ENCODE measurements at regions not wholly inside any gene's neighbourhood (a gene's known extent, or its start where the extent isn't known, plus 50 kb on each side); places are given as distances from the start of the nearest gene placed in this dataset.

DNA sequence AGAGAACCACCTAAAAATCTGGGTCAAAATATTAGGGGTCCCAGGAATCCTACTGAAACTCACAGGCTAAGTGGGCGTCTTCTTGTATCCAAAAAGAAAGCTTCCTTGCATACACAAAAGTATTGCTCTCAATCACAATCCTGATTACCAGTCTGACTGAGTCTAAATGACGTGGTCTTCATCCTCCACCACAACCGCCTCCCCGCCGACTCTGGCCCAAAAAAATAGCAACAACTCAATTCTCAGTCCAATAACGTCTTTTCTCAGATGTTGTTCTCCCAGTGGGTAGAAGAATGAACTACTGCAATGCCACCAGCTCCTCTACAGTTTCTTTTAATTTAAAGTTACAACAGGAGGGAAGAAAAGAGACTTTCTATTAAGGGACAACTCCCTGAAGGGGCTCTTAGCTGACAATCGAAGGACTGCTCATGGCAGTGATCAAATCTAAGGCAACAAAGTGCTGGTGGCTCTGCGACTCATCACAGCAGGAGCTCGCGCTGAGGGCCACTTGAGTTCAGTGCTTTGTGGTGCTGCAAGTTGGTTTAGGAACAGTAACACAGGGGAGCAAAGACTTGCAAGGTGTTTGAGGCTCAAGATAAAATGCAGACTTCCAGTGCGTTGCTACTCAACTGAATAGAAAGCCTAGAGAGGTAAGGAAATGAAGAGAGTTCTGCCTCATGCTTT, 394.1 kb downstream of the BCAT1 start:
- Mint-ChIP-seq H3K36me3 (ENCODE audit: insufficient read depth, unreplicated experiment) (no peaks in the 10 kb centered on the region), H3K27ac (ENCODE audit: unreplicated experiment) (no peak overlapping the region), H3K4me1 (ENCODE audit: low read depth, unreplicated experiment) (no peaks in the 10 kb centered on the region), H3K9me3 (ENCODE audit: low read depth, unreplicated experiment) (no peaks in the 10 kb centered on the region), H3K27me3 (ENCODE audit: unreplicated experiment) (peaks cover 38% of the 10 kb centered on the region), H3K4me3 (ENCODE audit: low read depth, unreplicated experiment) (no peak overlapping the region)
- CTCF ChIA-PET, result no interaction called here
- TF ChIP-seq, protein P1, sequence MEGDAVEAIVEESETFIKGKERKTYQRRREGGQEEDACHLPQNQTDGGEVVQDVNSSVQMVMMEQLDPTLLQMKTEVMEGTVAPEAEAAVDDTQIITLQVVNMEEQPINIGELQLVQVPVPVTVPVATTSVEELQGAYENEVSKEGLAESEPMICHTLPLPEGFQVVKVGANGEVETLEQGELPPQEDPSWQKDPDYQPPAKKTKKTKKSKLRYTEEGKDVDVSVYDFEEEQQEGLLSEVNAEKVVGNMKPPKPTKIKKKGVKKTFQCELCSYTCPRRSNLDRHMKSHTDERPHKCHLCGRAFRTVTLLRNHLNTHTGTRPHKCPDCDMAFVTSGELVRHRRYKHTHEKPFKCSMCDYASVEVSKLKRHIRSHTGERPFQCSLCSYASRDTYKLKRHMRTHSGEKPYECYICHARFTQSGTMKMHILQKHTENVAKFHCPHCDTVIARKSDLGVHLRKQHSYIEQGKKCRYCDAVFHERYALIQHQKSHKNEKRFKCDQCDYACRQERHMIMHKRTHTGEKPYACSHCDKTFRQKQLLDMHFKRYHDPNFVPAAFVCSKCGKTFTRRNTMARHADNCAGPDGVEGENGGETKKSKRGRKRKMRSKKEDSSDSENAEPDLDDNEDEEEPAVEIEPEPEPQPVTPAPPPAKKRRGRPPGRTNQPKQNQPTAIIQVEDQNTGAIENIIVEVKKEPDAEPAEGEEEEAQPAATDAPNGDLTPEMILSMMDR (IDR thresholded peaks at IDR 0.05; ENCODE audit: unreplicated experiment), result no peak
- no peak for DNase-seq
- no TSS peak for BruUV-seq (replicated peaks)
- intact Hi-C loops (cut with micrococcal nuclease; ENCODE audit: unreplicated experiment), result no loop called here

DNA sequence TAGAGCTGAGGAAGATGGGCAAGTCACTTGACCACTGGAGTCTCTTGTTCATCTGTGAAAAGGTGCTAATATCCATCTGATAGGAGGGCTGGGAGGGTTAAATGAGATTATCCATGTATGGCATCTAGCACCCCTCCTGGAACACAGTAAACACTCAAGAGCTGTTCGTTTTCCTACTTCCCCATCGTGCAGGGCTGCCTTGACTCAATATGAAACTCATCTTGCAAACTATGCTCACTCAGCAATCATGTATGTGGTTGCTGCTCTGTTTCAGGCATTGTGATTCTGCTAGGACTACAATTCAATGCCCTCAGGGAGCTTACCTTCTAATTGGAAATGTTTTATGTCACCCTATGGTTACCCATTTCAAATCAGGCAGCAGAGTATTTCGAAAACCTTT, 395.6 kb downstream of the BCAT1 start:
- H3K4me1 Mint-ChIP-seq (ENCODE audit: low read depth, unreplicated experiment), result no peaks in the 10 kb centered on the region
- TF ChIP-seq, protein P1 (IDR thresholded peaks at IDR 0.05; ENCODE audit: unreplicated experiment), result no peak
- H3K9me3 Mint-ChIP-seq (ENCODE audit: low read depth, unreplicated experiment), result no peaks in the 10 kb centered on the region
- CTCF ChIA-PET, result no interaction called here
- BruUV-seq (replicated peaks), result no TSS peak
- H3K27ac Mint-ChIP-seq (ENCODE audit: unreplicated experiment), result no peak overlapping the region
- H3K27me3 Mint-ChIP-seq (ENCODE audit: unreplicated experiment), result peaks cover 36% of the 10 kb centered on the region
- H3K4me3 Mint-ChIP-seq (ENCODE audit: low read depth, unreplicated experiment), result no peak overlapping the region
- DNase-seq, result no peak
- no peaks in the 10 kb centered on the region for H3K36me3 Mint-ChIP-seq (ENCODE audit: insufficient read depth, unreplicated experiment)
- intact Hi-C loops (cut with micrococcal nuclease; ENCODE audit: unreplicated experiment), result no loop called here

DNA sequence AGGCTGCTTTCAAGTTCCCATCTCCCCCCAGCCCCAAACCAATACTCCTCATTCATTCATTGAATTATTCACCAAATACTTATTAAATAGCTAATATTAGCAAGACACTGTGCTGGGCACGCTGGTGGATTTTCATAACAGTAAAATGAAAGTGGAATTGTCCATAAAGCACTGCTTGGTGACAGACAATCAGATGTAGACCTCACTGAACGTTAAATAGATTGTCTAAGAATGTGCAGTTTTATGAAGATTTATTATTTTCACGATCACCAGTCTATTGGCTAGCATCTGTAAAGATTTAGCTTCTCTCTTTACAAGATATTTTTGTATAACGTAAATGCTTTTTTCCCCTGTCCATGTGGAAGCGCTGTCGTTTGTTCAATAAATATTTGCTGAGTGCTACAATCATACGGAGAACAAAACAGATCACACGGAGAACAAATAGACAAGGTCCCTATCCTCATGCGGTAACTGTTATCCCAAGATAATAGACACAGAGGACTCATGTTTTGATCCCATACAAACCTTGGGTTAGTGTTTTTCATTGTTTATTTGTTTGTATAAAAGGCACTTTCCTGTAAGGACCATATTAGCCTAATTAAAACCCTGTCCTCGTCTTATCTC, 397.6 kb downstream of the BCAT1 start:
- H3K4me1 Mint-ChIP-seq (ENCODE audit: low read depth, unreplicated experiment), result no peaks in the 10 kb centered on the region
- H3K27ac Mint-ChIP-seq (ENCODE audit: unreplicated experiment), result no peak overlapping the region
- no peak overlapping the region for H3K4me3 Mint-ChIP-seq (ENCODE audit: low read depth, unreplicated experiment)
- H3K9me3 Mint-ChIP-seq (ENCODE audit: low read depth, unreplicated experiment), result peaks cover 2% of the 10 kb centered on the region
- no peak for DNase-seq
- TF ChIP-seq, protein P1 (IDR thresholded peaks at IDR 0.05; ENCODE audit: unreplicated experiment), result no peak
- BruUV-seq (replicated peaks), result no TSS peak
- H3K27me3 Mint-ChIP-seq (ENCODE audit: unreplicated experiment), result peaks cover 29% of the 10 kb centered on the region
- intact Hi-C loops (cut with micrococcal nuclease; ENCODE audit: unreplicated experiment), result no loop called here
- H3K36me3 Mint-ChIP-seq (ENCODE audit: insufficient read depth, unreplicated experiment), result no peaks in the 10 kb centered on the region
- CTCF ChIA-PET, result no interaction called here

DNA sequence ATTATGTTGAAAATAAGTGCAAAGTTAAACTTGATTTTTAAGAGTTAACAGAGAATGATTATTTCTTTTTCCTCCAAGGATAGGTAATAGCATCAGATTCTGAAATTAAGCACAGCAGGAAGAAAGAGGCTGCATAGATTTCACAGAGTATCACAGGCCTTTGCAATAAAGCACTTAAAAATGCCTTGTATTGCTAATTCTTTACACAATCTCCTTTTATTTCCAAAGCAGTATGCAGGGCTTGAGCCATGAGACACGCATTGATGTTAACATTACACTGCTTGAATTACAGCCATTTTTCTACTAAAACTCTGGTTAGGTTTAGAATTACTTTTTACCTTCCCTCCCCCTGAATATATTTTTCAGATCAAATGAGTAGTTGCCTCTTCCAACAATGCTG, 398.3 kb downstream of the BCAT1 start:
- TF ChIP-seq, protein P1 (IDR thresholded peaks at IDR 0.05; ENCODE audit: unreplicated experiment), result no peak
- H3K4me3 Mint-ChIP-seq (ENCODE audit: low read depth, unreplicated experiment), result no peak overlapping the region
- intact Hi-C loops (cut with micrococcal nuclease; ENCODE audit: unreplicated experiment), result no loop called here
- H3K4me1 Mint-ChIP-seq (ENCODE audit: low read depth, unreplicated experiment), result no peaks in the 10 kb centered on the region
- no peak overlapping the region for H3K27ac Mint-ChIP-seq (ENCODE audit: unreplicated experiment)
- peaks cover 2% of the 10 kb centered on the region for H3K9me3 Mint-ChIP-seq (ENCODE audit: low read depth, unreplicated experiment)
- CTCF ChIA-PET, result no interaction called here
- peaks cover 23% of the 10 kb centered on the region for H3K27me3 Mint-ChIP-seq (ENCODE audit: unreplicated experiment)
- DNase-seq, result no peak
- no peaks in the 10 kb centered on the region for H3K36me3 Mint-ChIP-seq (ENCODE audit: insufficient read depth, unreplicated experiment)
- no TSS peak for BruUV-seq (replicated peaks)

All from Calu3 (cell line).